ENCODE measurements at regions not wholly inside any gene's neighbourhood (a gene's known extent, or its start where the extent isn't known, plus 50 kb on each side); places are given as distances from the start of the nearest gene placed in this dataset.
"Not testable (repeated sequence)": the region's sequence is repeated elsewhere in the genome, so short reads cannot be mapped to it uniquely, and the experiment has no call there.

DNA sequence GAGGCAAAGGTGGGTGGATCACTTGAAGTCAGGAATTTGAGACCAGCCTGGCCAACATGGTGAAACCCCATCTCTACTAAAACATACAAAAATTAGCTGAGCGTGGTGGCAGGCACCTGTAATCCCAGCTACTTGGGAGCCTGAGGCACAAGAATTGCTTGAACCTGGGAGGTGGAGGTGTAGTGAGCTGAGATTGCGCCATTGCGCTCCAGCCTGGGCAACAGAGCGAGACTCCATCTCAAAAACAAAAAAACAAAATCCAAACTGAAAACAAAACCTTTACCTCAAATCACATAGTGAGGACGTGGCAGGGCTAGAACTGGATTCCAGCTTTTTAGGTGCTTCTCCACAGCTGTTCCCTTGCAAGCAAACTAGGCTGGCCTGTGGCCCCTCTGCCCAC is 58.5 kb upstream of the EDAR start:
- DNase-seq, result not testable (repeated sequence)

DNA sequence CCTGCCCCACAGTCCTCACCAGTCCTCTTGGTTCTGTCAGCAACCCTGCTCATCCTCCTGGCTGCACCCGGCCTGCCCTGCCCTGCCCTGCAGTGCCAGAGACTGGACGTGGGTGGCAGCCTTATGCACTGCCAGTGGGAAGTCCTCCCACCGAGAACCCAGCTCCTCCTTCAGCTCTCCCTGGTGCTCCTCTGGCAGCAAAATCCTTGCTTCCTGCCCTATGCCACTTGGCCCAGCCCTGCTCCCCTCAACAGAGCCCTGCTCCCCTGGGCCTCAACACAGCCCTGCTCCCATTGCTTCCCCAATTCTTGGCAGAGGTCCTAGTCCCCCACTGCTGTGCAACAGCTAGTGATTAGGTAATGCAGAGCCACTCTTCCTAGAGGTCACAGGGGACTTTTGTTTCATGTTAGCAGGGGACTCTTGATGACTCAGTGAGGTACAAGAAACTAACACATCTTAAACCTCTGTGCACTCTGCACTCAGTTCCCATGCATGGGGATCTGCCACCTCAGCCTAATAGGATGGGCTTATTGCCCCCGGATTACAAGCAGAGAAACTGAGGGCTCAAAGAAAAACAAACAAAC is 58.0 kb upstream of the EDAR start:
- no peak for DNase-seq

DNA sequence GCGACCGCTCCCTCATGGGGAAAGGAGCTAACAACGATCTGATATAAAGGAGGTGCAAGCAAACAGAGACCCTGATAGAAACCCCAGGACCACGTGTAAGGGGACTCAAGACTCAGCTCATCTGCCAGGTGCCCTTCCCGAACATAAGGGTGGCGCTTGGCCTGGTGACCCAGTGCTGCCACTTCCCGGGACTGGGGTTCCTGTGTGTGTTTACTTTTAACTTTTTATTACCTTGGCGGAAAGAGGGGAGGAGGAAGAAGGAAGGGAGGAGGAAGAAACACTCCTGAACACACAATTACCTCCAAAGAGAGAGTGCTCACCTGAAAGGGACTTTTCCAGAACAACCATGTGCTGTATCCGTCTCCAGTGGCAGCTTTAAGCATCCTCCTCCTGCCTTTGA is 56.5 kb upstream of the EDAR start:
- DNase-seq, result no peak

DNA sequence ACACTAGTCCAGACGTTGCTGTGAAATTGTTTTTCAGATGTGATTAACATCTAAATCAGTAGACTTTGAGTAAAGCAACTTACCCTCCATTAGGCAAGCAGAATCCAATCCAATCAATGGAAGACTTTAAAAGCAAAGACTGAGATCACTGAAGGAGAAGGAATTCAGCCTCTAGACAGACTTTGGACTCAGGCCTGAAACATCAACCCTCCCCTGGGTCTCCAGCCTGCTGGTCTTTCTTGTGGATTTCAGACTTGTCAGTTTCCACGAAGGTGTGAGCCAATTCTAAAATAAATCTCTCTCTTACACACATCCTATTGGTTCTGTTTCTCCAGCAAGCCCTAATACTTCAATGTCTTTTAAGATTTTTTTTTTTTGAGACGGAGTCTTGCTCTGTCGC is 50.0 kb upstream of the EDAR start:
- no peak for DNase-seq

Data from DMS79 (cell line).